ENCODE measurements at regions not wholly inside any gene's neighbourhood (a gene's known extent, or its start where the extent isn't known, plus 50 kb on each side); places are given as distances from the start of the nearest gene placed in this dataset.

DNA sequence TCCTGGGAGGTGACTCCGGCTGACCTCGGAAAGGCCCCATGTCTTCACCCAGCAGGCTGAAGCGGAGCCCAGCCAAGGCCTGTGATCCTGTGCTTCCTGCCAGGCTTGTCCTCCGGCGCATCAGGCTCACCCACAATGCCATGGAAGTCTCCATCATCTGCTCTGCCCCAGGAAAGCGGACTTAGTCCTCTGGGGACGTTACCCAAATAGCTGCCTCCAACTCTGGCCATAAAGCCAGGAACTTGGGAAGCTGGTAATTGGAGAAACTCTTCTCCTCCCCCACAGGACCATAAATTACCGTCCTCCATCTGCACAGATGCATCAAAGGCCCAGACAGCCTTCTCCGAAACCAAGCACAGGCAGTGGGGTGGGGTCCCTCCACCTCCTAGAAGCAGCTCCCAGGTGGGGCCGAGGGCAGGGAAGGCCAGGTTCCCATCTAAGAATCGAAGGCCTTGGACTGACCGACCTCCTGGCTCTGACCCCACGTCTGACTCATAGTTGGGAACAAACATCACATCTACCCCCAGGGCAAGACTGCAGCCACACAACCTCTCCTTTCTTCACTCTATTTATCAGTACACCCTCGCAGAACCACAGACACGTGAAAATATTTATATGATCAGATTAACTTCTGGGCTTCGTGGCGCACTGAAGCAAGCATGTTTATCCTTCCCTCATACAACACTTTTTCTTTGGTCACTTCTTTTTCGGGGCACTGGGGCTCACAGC is 56.4 kb downstream of the PITPNM2 start:
- no peak overlapping the region for H3K4me3 Mint-ChIP-seq
- H3K9me3 Mint-ChIP-seq (ENCODE audit: insufficient read depth) = no peaks in the 10 kb centered on the region
- no peak overlapping the region for H3K4me2 ChIP-seq (replicated peaks; ENCODE audit: low read depth, low read length, poor library complexity, severe bottlenecking)
- no peak overlapping the region for H3K9ac ChIP-seq (ENCODE audit: low read length)
- no peak overlapping the region for H3K27ac ChIP-seq (ENCODE audit: low read length in 2 of 2)
- H3K79me2 ChIP-seq (ENCODE audit: control insufficient read depth, insufficient read depth, low read length) = peaks cover 23% of the 10 kb centered on the region
- no peak for ATAC-seq (ENCODE audit: low read depth)
- 95% methylated on average over 11 of the region's 18 CpGs for WGBS (ENCODE audit: insufficient coverage)
- H3K9me3 ChIP-seq (ENCODE audit: control extremely low read depth in 1 of 3, control insufficient read depth in 2 of 3, insufficient read depth in 1 of 3, low read length in 2 of 3) = no peaks in the 10 kb centered on the region
- ChIA-PET CTCF (no interaction called here), POLR2A (no interaction called here)
- H3K27me3 Mint-ChIP-seq = no peaks in the 10 kb centered on the region
- no peaks in the 10 kb centered on the region for H4K20me1 ChIP-seq (ENCODE audit: control insufficient read depth, insufficient read depth, low read length, poor library complexity, severe bottlenecking)
- peaks cover 16 to 33% of the 10 kb centered on the region in 2 donors for H3K4me1 ChIP-seq (ENCODE audit: control insufficient read depth in 2 of 2, insufficient read depth in 2 of 2, low read length in 2 of 2)
- H3K4me1 Mint-ChIP-seq = peaks cover 35% of the 10 kb centered on the region
- no peak overlapping the region for H3K27ac Mint-ChIP-seq
- H3K27me3 ChIP-seq (replicated peaks in 1 of 4; ENCODE audit: control extremely low read depth in 1 of 4, control insufficient read depth in 3 of 4, insufficient read depth in 4 of 4, low read length in 3 of 4) = no peaks in the 10 kb centered on the region
- no peak for DNase-seq
- intact Hi-C loops (cut with micrococcal nuclease) = no loop called here
- TF ChIP-seq, protein P1, sequence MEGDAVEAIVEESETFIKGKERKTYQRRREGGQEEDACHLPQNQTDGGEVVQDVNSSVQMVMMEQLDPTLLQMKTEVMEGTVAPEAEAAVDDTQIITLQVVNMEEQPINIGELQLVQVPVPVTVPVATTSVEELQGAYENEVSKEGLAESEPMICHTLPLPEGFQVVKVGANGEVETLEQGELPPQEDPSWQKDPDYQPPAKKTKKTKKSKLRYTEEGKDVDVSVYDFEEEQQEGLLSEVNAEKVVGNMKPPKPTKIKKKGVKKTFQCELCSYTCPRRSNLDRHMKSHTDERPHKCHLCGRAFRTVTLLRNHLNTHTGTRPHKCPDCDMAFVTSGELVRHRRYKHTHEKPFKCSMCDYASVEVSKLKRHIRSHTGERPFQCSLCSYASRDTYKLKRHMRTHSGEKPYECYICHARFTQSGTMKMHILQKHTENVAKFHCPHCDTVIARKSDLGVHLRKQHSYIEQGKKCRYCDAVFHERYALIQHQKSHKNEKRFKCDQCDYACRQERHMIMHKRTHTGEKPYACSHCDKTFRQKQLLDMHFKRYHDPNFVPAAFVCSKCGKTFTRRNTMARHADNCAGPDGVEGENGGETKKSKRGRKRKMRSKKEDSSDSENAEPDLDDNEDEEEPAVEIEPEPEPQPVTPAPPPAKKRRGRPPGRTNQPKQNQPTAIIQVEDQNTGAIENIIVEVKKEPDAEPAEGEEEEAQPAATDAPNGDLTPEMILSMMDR (IDR thresholded peaks at IDR 0.05) = no peak
- no peak for TF ChIP-seq EZH2 (IDR thresholded peaks at IDR 0.05; ENCODE audit: borderline replicate concordance, insufficient read depth, low read depth, low read length, poor library complexity, severe bottlenecking)
- H2AFZ ChIP-seq (ENCODE audit: insufficient read depth, low read depth, low read length, poor library complexity, severe bottlenecking) = no peak overlapping the region
- H3K4me3 ChIP-seq (ENCODE audit: control extremely low read depth in 1 of 5, extremely low read depth in 1 of 5, insufficient read depth in 1 of 5, low read depth in 2 of 5, low read length in 4 of 5) = no peak overlapping the region
- H3K36me3 ChIP-seq (replicated peaks in 1 of 2; ENCODE audit: control extremely low read depth in 1 of 2, control insufficient read depth in 1 of 2, extremely low read depth in 1 of 2, insufficient read depth in 2 of 2, low read length in 1 of 2) = no peaks in the 10 kb centered on the region

GRCh38 chr12:123092866-123093265 is 58.0 kb downstream of the PITPNM2 start:
- H3K9me3 Mint-ChIP-seq (ENCODE audit: insufficient read depth) = no peaks in the 10 kb centered on the region
- no peak overlapping the region for H3K4me2 ChIP-seq (replicated peaks; ENCODE audit: low read depth, low read length, poor library complexity, severe bottlenecking)
- intact Hi-C loops (cut with micrococcal nuclease) = no loop called here
- H3K27me3 ChIP-seq (replicated peaks in 1 of 4; ENCODE audit: control extremely low read depth in 1 of 4, control insufficient read depth in 3 of 4, insufficient read depth in 4 of 4, low read length in 3 of 4) = no peaks in the 10 kb centered on the region
- no peaks in the 10 kb centered on the region for H3K36me3 ChIP-seq (replicated peaks in 1 of 2; ENCODE audit: control extremely low read depth in 1 of 2, control insufficient read depth in 1 of 2, extremely low read depth in 1 of 2, insufficient read depth in 2 of 2, low read length in 1 of 2)
- H2AFZ ChIP-seq (ENCODE audit: insufficient read depth, low read depth, low read length, poor library complexity, severe bottlenecking) = no peak overlapping the region
- no peak overlapping the region for H3K9ac ChIP-seq (ENCODE audit: low read length)
- peaks cover 36% of the 10 kb centered on the region for H3K4me1 Mint-ChIP-seq
- DNase-seq = no peak
- ATAC-seq (ENCODE audit: low read depth) = no peak
- WGBS (ENCODE audit: insufficient coverage) = 60% methylated on average over 1 of the region's 4 CpGs
- no peak overlapping the region for H3K4me3 ChIP-seq (ENCODE audit: control extremely low read depth in 1 of 5, extremely low read depth in 1 of 5, insufficient read depth in 1 of 5, low read depth in 2 of 5, low read length in 4 of 5)
- TF ChIP-seq, protein P1 (IDR thresholded peaks at IDR 0.05) = no peak
- TF ChIP-seq EZH2 (IDR thresholded peaks at IDR 0.05; ENCODE audit: borderline replicate concordance, insufficient read depth, low read depth, low read length, poor library complexity, severe bottlenecking) = no peak
- no peak overlapping the region for H3K4me3 Mint-ChIP-seq
- no peaks in the 10 kb centered on the region for H4K20me1 ChIP-seq (ENCODE audit: control insufficient read depth, insufficient read depth, low read length, poor library complexity, severe bottlenecking)
- no peak overlapping the region for H3K27ac Mint-ChIP-seq
- no peaks in the 10 kb centered on the region for H3K9me3 ChIP-seq (ENCODE audit: control extremely low read depth in 1 of 3, control insufficient read depth in 2 of 3, insufficient read depth in 1 of 3, low read length in 2 of 3)
- ChIA-PET POLR2A (no interaction called here), CTCF (interaction anchor here (0.6 to 0.8 kb wide), 2 partner anchors 49 to 675 kb away, joined by 3 to 4 read pairs; no protein-coding TSS in a partner anchor)
- peaks cover 21% of the 10 kb centered on the region for H3K79me2 ChIP-seq (ENCODE audit: control insufficient read depth, insufficient read depth, low read length)
- H3K27ac ChIP-seq (ENCODE audit: low read length in 2 of 2) = no peak overlapping the region
- no peaks in the 10 kb centered on the region for H3K27me3 Mint-ChIP-seq
- peaks cover 27 to 34% of the 10 kb centered on the region in 2 donors for H3K4me1 ChIP-seq (ENCODE audit: control insufficient read depth in 2 of 2, insufficient read depth in 2 of 2, low read length in 2 of 2)

All from B cell (primary cell).